ENCODE measurements at regions not wholly inside any gene's neighbourhood (a gene's known extent, or its start where the extent isn't known, plus 50 kb on each side); places are given as distances from the start of the nearest gene placed in this dataset.
"Not testable (repeated sequence)": the region's sequence is repeated elsewhere in the genome, so short reads cannot be mapped to it uniquely, and the experiment has no call there.

GRCh38 chr21:27921421-27921820, 954.5 kb upstream of the ADAMTS5 start:
- DNase-seq = not testable (repeated sequence)

- DNase-seq = not testable (repeated sequence)
Measured at GRCh38 chr21:27917966-27918365, 951.1 kb upstream of the ADAMTS5 start.

- not testable (repeated sequence) for DNase-seq
Measured at GRCh38 chr21:27916326-27916725, 949.4 kb upstream of the ADAMTS5 start.

GRCh38 chr21:27912133-27912532, 945.2 kb upstream of the ADAMTS5 start:
- DNase-seq = not testable (repeated sequence)

- DNase-seq = not testable (repeated sequence)
Measured at GRCh38 chr21:27909487-27909886, 942.6 kb upstream of the ADAMTS5 start.

- not testable (repeated sequence) for DNase-seq
Measured at GRCh38 chr21:27908816-27909215, 941.9 kb upstream of the ADAMTS5 start.

GRCh38 chr21:27902904-27903303, 936.0 kb upstream of the ADAMTS5 start:
- DNase-seq = not testable (repeated sequence)

GRCh38 chr21:27893619-27894018, 926.7 kb upstream of the ADAMTS5 start:
- not testable (repeated sequence) for DNase-seq

GRCh38 chr21:27891495-27891894, 924.6 kb upstream of the ADAMTS5 start:
- DNase-seq = not testable (repeated sequence)

GRCh38 chr21:27887808-27888455, 921.0 kb upstream of the ADAMTS5 start:
- DNase-seq = not testable (repeated sequence)

GRCh38 chr21:27885296-27885711, 918.4 kb upstream of the ADAMTS5 start:
- DNase-seq = no peak

GRCh38 chr21:27881331-27881730, 914.4 kb upstream of the ADAMTS5 start:
- not testable (repeated sequence) for DNase-seq

GRCh38 chr21:27872411-27872810, 905.5 kb upstream of the ADAMTS5 start:
- DNase-seq = not testable (repeated sequence)

- DNase-seq = not testable (repeated sequence)
Measured at GRCh38 chr21:27870755-27871154, 903.9 kb upstream of the ADAMTS5 start.

GRCh38 chr21:27860314-27860955, 893.5 kb upstream of the ADAMTS5 start:
- DNase-seq = not testable (repeated sequence)

- not testable (repeated sequence) for DNase-seq
Measured at GRCh38 chr21:27858053-27858825, 891.4 kb upstream of the ADAMTS5 start.

GRCh38 chr21:27856988-27857387, 890.1 kb upstream of the ADAMTS5 start:
- DNase-seq = not testable (repeated sequence)

GRCh38 chr21:27841084-27841672, 874.3 kb upstream of the ADAMTS5 start:
- DNase-seq = no peak

- no peak for DNase-seq
Measured at GRCh38 chr21:27840262-27840661, 873.4 kb upstream of the ADAMTS5 start.

- DNase-seq = no peak
Measured at GRCh38 chr21:27839512-27840115, 872.7 kb upstream of the ADAMTS5 start.

- no peak for DNase-seq
Measured at GRCh38 chr21:27838573-27838972, 871.7 kb upstream of the ADAMTS5 start.

- no peak for DNase-seq
Measured at GRCh38 chr21:27837936-27838335, 871.0 kb upstream of the ADAMTS5 start.

- DNase-seq = no peak
Measured at GRCh38 chr21:27833298-27833697, 866.4 kb upstream of the ADAMTS5 start.

Measured in activated CD4-positive, alpha-beta T cell treated with anti-CD3 and anti-CD28 coated beads, Interleukin-2, amount 50 U/mL, for 4 hours (primary cell).